HFFc6 (cell line): ENCODE measurements at regions not wholly inside any gene's neighbourhood (a gene's known extent, or its start where the extent isn't known, plus 50 kb on each side); places are given as distances from the start of the nearest gene placed in this dataset.

Experiments
- DNase-seq: peaks from one replicate; pipeline ENCODE4 v3.0.0-alpha.2; 2018
- H3K27ac Mint-ChIP-seq: 2 replicates; pipeline ENCODE4 v1.8.0; 2020; ENCODE audit warnings: mild to moderate bottlenecking, mixed read lengths
- H3K27me3 Mint-ChIP-seq: 2 replicates; pipeline ENCODE4 v1.8.0; 2021; ENCODE audit warnings: mild to moderate bottlenecking, moderate library complexity, mixed read lengths; ENCODE audit not compliant: insufficient read depth
- H3K36me3 Mint-ChIP-seq: 2 replicates; pipeline ENCODE4 v1.8.0; 2021; ENCODE audit warnings: low read depth, mixed read lengths
- H3K4me1 Mint-ChIP-seq: 2 replicates; pipeline ENCODE4 v1.8.0; 2020; ENCODE audit warnings: low read depth, mixed read lengths
- H3K4me3 Mint-ChIP-seq: 2 replicates; pipeline ENCODE4 v1.8.0; 2020; ENCODE audit warnings: mild to moderate bottlenecking, moderate library complexity, mixed read lengths
- H3K9me3 Mint-ChIP-seq: 2 replicates; pipeline ENCODE4 v1.8.0; 2020; ENCODE audit warnings: mild to moderate bottlenecking, mixed read lengths
- CTCF ChIP-seq: fragments of 200-600 bp; sonication (generic); IDR thresholded peaks from 2 replicates; pipeline ENCODE4 v1.5.0; 2021; ENCODE audit warnings: antibody characterized with exemption, mild to moderate bottlenecking

GRCh38 chr14:41167040-41167439, 439.6 kb upstream of the LRFN5 start:
- Mint-ChIP-seq H3K27ac (no peak overlapping the region), H3K9me3 (peaks cover 38% of the 10 kb centered on the region), H3K4me1 (no peaks in the 10 kb centered on the region), H3K27me3 (no peaks in the 10 kb centered on the region), H3K36me3 (no peaks in the 10 kb centered on the region), H3K4me3 (no peak overlapping the region)
- no peak for DNase-seq
- TF ChIP-seq CTCF = no peak

GRCh38 chr14:41154143-41154807, 452.4 kb upstream of the LRFN5 start:
- DNase-seq = no peak
- TF ChIP-seq CTCF = no peak
- no peak overlapping the region for H3K27ac Mint-ChIP-seq
- no peaks in the 10 kb centered on the region for H3K4me1 Mint-ChIP-seq
- H3K27me3 Mint-ChIP-seq = no peaks in the 10 kb centered on the region
- H3K4me3 Mint-ChIP-seq = no peak overlapping the region
- H3K36me3 Mint-ChIP-seq = no peaks in the 10 kb centered on the region
- peaks cover 16% of the 10 kb centered on the region for H3K9me3 Mint-ChIP-seq

- Mint-ChIP-seq H3K4me1 (no peaks in the 10 kb centered on the region), H3K9me3 (peaks cover 20% of the 10 kb centered on the region), H3K27ac (no peak overlapping the region), H3K36me3 (0 out of 2 replicates have a peak, but pooled peaks cover 3% of the 10 kb centered on the region), H3K4me3 (no peak overlapping the region), H3K27me3 (no peaks in the 10 kb centered on the region; the same call in 1 of the 2 replicates)
- no peak for DNase-seq
- no peak for TF ChIP-seq CTCF
Measured at GRCh38 chr14:41146391-41146790, 460.3 kb upstream of the LRFN5 start.

- H3K36me3 Mint-ChIP-seq = 0 out of 2 replicates have a peak, but pooled peaks cover 3% of the 10 kb centered on the region
- no peaks in the 10 kb centered on the region; the same call in 1 of the 2 replicates for H3K27me3 Mint-ChIP-seq
- H3K4me1 Mint-ChIP-seq = no peaks in the 10 kb centered on the region
- H3K4me3 Mint-ChIP-seq = no peak overlapping the region
- H3K27ac Mint-ChIP-seq = no peak overlapping the region
- TF ChIP-seq CTCF = no peak
- DNase-seq = no peak
- peaks cover 19% of the 10 kb centered on the region for H3K9me3 Mint-ChIP-seq
Measured at GRCh38 chr14:41144370-41144769, 462.3 kb upstream of the LRFN5 start.

GRCh38 chr14:41137741-41138140, 468.9 kb upstream of the LRFN5 start:
- Mint-ChIP-seq H3K27ac (no peak overlapping the region), H3K9me3 (peaks cover 23% of the 10 kb centered on the region), H3K4me3 (no peak overlapping the region), H3K27me3 (no peaks in the 10 kb centered on the region), H3K36me3 (no peaks in the 10 kb centered on the region), H3K4me1 (no peaks in the 10 kb centered on the region)
- DNase-seq = no peak
- TF ChIP-seq CTCF = no peak
